IMR-90 (cell line): ENCODE measurements at regions not wholly inside any gene's neighbourhood (a gene's known extent, or its start where the extent isn't known, plus 50 kb on each side); places are given as distances from the start of the nearest gene placed in this dataset.

Source experiments
- BHLHE40 ChIP-seq: fragments of 150-350 bp; IDR thresholded peaks from 2 replicates; pipeline ENCODE4 v1.6.1; 2016; ENCODE audit warnings: mild to moderate bottlenecking, low read depth, low read length
- CEBPB ChIP-seq: IDR thresholded peaks from 2 replicates; pipeline ENCODE4 v1.6.1; 2012; ENCODE audit warnings: low read depth, low read length, improper control_type of control experiment
- CHD1 ChIP-seq: IDR thresholded peaks from 2 replicates; pipeline ENCODE4 v1.6.1; 2012; ENCODE audit warnings: low read depth, low read length, improper control_type of control experiment
- CTCF ChIP-seq: conservative IDR thresholded peaks from 2 replicates; pipeline ENCODE4 v1.5.1; 2012; ENCODE audit warnings: mild to moderate bottlenecking, low read depth, low read length, improper control_type of control experiment
- ELK1 ChIP-seq: fragments of 150-350 bp; IDR thresholded peaks from 2 replicates; pipeline ENCODE4 v1.6.1; 2016; ENCODE audit warnings: low read depth, mild to moderate bottlenecking, low read length, moderate library complexity, borderline replicate concordance
- MAFK ChIP-seq: IDR thresholded peaks from 2 replicates; pipeline ENCODE4 v1.6.1; 2012; ENCODE audit warnings: low read depth, low read length, improper control_type of control experiment
- MXI1 ChIP-seq: IDR thresholded peaks from 2 replicates; pipeline ENCODE4 v1.6.1; 2012; ENCODE audit warnings: low read depth, mild to moderate bottlenecking, low read length, moderate library complexity, borderline replicate concordance
- NFE2L2 ChIP-seq: fragments of 150-350 bp; IDR thresholded peaks from 2 replicates; pipeline ENCODE4 v1.6.1; 2016; ENCODE audit warnings: low read depth, mild to moderate bottlenecking, low read length
- POLR2A ChIP-seq: IDR thresholded peaks from 2 replicates; pipeline ENCODE4 v1.6.1; 2012; ENCODE audit warnings: mild to moderate bottlenecking, low read depth, low read length
- RAD21 ChIP-seq: IDR thresholded peaks from 2 replicates; pipeline ENCODE4 v1.6.1; 2012; ENCODE audit warnings: low read length, improper control_type of control experiment
- RFX5 ChIP-seq: IDR thresholded peaks from 2 replicates; pipeline ENCODE4 v1.8.0; 2012; ENCODE audit warnings: low read depth, mild to moderate bottlenecking, low read length, moderate library complexity
- SMC3 ChIP-seq: fragments of 150-350 bp; IDR thresholded peaks from 2 replicates; pipeline ENCODE4 v1.6.1; 2016; ENCODE audit warnings: low read depth, mild to moderate bottlenecking, antibody characterized with exemption, low read length, moderate library complexity
- TF ChIP-seq, protein P1 (sequence below): fragments of 150-350 bp; IDR thresholded peaks from 2 replicates; pipeline ENCODE4 v1.6.1; 2017; ENCODE audit warnings: mild to moderate bottlenecking, antibody characterized with exemption, low read length, low read depth

- TF ChIP-seq CTCF, result no peak
- TF ChIP-seq MAFK, result no peak
- TF ChIP-seq POLR2A, result no peak
- TF ChIP-seq RFX5, result no peak
- TF ChIP-seq ELK1, result no peak
- no peak for TF ChIP-seq BHLHE40
- TF ChIP-seq NFE2L2, result no peak
- no peak for TF ChIP-seq SMC3
- TF ChIP-seq, protein P1, sequence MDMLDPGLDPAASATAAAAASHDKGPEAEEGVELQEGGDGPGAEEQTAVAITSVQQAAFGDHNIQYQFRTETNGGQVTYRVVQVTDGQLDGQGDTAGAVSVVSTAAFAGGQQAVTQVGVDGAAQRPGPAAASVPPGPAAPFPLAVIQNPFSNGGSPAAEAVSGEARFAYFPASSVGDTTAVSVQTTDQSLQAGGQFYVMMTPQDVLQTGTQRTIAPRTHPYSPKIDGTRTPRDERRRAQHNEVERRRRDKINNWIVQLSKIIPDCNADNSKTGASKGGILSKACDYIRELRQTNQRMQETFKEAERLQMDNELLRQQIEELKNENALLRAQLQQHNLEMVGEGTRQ, result no peak
- no peak for TF ChIP-seq RAD21
- TF ChIP-seq CHD1, result no peak
- no peak for TF ChIP-seq MXI1
- peak; percentile 47; the same call in 1 of the 2 replicates for TF ChIP-seq CEBPB
Observed at GRCh38 chr21:17668479-17669140, 55.9 kb upstream of the BTG3 start.
